ENCODE measurements at regions not wholly inside any gene's neighbourhood (a gene's known extent, or its start where the extent isn't known, plus 50 kb on each side); places are given as distances from the start of the nearest gene placed in this dataset.
"Not testable (repeated sequence)": the region's sequence is repeated elsewhere in the genome, so short reads cannot be mapped to it uniquely, and the experiment has no call there.

DNA sequence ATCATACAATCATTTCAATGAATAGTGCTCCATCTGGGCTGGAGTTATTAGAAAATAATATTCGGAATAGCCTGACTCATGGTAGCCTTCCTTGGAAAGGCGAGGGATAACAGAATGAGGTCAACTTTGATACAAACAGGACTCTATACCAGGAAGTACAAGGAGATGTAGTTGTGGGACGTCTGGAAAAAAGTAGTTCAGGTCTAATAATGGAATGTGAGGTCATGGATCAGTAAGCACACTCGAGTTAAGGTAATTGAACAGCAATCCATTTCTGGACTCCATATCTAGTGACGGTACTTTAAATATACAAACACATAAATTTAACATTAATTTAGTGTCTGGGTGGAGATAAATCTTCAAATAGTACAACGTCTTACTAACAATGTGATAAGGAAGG lies 1204.0 kb upstream of the ADGRB3 start:
- no peak for DNase-seq (ENCODE audit: low spot score)
- in situ Hi-C loops (cut with HindIII; ENCODE audit: low sequenced_read_pairs) = no loop called here

DNA sequence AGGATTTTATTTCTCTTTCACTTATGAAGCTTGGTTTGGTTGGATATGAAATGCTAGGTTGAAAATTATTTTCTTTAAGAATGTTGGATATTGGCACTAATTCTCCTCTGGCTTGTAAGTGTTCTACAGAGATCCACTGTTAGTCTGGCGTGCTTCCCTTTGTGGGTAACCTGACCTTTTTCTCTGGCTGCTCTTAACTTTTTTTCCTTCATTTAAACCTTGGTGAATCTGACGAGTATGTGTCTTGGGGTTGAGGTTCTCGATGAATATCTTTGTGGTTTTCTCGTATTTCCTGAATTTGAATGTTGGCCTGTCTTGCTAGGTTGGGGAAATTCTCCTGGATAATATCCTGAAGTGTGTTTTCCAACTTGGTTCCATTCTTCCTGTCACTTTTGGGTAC lies 1208.4 kb upstream of the ADGRB3 start:
- DNase-seq (ENCODE audit: low spot score); in situ Hi-C loops (cut with HindIII; ENCODE audit: low sequenced_read_pairs): not testable (repeated sequence)

DNA sequence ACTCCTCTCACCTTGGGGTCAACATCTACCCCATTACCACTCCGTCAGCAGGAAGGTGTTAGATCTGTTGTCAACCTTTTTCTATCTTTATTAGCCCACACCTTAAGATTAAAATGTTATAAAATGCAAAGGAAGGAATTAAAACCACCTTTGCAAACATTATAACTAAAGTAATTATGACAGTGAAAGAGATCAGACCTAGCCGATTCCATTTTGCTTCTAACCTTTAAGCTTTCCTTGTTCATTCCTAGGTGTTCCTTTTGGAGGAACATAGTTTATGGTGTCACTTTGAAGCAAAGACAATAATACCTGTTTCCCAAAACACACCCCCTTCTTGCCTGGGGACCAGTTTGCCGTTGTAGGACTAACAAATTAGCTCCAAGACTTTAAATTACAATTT lies 1223.0 kb upstream of the ADGRB3 start:
- no peak for DNase-seq (ENCODE audit: low spot score)
- in situ Hi-C loops (cut with HindIII; ENCODE audit: low sequenced_read_pairs) = no loop called here

DNA sequence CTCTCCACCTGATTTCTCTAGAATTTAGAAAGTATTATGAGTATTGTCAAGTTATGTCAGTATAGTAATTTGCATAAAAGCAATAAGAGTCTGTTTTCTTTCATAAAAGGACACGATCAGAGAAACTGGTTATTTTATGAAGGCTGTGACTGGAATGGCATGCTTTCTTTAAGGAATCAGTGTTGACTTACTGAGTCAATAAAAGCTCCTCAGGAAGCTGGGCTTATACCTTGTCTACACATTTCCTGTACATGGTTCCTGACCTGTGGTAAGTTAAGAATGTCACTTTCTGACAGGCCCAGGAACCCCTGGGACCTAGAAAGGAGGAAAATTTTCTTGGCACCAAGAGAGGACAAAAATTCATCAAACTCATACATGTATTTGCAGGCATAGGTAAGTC lies 1224.0 kb upstream of the ADGRB3 start:
- DNase-seq (ENCODE audit: low spot score) = no peak

DNA sequence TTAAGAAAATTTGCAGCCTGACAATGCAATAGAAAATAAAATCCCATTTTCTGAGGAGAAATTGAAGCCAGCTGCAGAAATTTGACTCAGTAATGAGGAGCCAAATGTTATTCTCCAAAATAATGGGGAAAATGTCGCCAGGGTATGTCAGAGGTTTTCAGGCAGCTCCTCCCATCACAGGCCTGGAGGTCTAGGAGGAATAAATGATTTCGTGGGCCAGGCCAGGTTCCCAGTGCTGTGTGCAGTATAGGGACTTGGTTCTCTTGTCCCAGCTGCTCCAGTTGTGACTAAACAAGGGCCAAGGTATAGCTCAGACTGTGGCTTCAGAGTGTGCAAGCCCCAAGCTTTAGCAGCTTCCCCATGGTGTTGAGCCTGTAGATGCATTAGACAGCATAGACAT lies 1240.8 kb upstream of the ADGRB3 start:
- in situ Hi-C loops (cut with HindIII; ENCODE audit: low sequenced_read_pairs) = no loop called here
- DNase-seq (ENCODE audit: low spot score) = no peak

More for the DNA sequence above, 1224.0 kb upstream of the ADGRB3 start:
- in situ Hi-C loops (cut with HindIII; ENCODE audit: low sequenced_read_pairs) = no loop called here

DNA sequence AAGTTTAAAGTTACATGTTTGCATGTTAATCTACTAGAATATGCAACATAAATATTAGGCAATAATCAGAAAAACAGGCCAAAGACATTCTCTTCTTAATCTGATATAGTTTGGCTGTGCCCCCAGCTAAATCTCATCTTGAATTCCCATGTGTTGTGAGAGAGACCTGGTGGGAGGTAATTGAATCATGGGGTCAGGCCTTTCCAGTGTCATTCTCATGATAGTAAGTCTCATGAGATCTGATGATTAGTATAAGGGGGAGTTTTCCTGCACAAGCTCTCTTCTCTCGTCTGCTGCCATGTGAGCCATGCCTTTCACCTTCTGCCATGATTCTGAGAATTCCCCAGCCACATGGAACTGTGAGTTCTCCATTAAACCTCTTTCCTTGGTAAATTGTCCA lies 1241.7 kb upstream of the ADGRB3 start:
- in situ Hi-C loops (cut with HindIII; ENCODE audit: low sequenced_read_pairs) = no loop called here
- no peak for DNase-seq (ENCODE audit: low spot score)

DNA sequence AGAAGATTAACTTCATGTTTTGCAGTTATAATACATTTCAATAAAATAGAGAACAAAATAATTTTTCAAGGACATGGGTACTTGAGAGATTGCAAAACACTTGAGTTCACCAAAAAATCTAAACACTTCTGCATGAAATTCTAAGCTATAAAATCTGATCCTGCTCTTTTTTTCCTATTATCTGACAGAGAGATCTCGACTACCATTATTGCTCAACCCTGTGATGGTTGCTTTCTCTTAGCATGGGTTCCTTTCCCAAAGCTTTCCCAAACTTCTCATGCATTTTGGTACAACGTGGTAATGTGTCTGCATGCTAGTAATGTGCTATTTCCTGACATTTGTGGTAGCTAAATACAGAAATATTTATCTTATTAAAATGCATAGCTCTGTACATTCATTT lies 1243.1 kb upstream of the ADGRB3 start:
- in situ Hi-C loops (cut with HindIII; ENCODE audit: low sequenced_read_pairs) = no loop called here
- DNase-seq (ENCODE audit: low spot score) = no peak

DNA sequence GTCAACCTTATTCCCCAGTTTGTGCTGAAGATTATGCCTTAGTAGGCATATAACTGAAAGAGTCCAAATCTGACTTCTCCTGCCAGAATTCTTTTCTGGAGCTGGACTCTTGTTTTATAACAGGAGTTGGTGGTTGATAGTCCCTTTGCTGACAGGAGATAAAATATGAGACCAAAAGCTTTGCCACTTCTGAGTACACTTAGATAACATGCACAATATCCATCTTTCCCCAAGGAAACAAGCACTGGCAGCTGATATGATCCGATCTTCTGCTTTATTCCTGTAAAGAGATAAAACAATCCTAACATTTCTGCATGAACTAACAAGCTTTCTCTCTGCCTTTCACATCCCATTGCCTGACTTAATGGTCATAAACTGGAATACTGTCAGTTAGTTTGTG lies 1265.4 kb upstream of the ADGRB3 start:
- in situ Hi-C loops (cut with HindIII; ENCODE audit: low sequenced_read_pairs) = no loop called here
- DNase-seq (ENCODE audit: low spot score) = no peak

DNA sequence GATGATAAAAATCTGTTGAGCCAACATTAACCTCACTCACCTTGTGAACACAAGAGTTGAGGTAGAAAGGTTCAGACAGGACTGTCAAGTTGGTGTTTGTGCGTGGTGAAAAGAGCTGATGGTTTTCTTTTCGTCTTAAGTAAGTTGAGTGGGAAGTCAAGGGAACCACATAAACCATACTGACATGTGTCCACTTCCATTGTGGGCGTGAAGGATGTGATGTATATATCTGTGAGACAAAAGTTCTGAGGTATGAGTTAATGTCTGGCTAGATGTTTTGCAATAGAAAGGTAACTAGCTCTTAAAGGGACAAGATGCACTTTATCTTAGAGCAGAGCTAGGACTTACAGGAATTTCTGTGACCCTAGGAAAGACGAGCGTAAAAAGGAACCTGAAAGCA lies 1272.1 kb upstream of the ADGRB3 start:
- in situ Hi-C loops (cut with HindIII; ENCODE audit: low sequenced_read_pairs) = no loop called here
- no peak for DNase-seq (ENCODE audit: low spot score)

DNA sequence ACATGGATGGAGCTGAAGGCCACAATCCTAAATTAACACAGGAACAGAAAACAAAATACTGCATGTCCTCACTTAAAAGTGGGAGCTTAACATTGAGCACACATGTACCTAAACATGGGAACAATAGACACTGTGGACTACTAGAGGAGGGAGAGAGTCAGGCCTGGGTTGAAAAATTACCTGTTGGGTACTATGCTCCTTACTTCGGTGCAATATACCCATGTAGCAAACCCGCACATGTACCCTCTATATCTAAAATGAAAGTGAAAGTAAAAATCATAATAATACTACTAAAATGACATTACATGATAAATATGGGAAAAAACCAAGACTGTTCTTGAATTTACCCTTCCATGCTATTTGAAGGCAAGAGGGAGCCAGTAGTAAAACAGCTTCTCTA lies 1273.8 kb upstream of the ADGRB3 start:
- no peak for DNase-seq (ENCODE audit: low spot score)
- in situ Hi-C loops (cut with HindIII; ENCODE audit: low sequenced_read_pairs) = no loop called here

DNA sequence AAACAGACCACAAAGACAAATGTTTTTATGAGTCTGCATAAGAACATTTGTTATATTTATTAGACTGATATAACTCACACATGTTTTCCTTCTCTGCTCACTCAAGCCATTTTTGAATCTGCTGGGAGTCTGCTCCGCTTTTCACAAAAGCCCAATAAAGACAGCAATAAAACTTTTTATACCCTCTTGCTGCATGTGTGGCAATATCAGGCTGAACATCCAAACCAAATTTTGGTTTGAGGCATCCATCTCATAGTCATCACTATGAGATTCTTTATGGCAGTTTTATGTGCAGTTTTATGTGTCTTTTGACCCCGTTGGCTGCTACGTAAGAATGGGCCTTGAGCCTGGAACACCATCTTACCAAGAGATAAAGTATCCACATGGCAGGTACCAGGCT lies 1276.8 kb upstream of the ADGRB3 start:
- DNase-seq (ENCODE audit: low spot score) = no peak
- in situ Hi-C loops (cut with HindIII; ENCODE audit: low sequenced_read_pairs) = no loop called here

DNA sequence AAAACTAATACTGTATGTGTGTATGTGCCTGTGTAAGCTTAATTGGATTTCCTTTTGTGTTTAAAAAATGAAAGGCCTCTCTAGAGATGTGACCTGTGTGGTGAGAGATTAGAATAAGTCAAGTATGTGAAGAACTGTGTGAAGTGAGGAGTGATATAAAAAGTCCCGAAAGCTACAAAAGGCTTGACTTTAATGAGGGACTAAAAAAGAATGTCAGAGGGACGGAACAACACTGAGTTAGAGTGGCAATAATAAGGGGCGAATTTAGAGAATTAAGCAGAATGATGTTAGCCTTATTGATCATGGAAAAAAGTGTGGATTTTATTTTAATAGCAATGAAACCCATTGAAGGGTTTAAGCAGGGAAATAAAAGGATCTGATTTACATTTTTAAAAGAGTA lies 1281.2 kb upstream of the ADGRB3 start:
- in situ Hi-C loops (cut with HindIII; ENCODE audit: low sequenced_read_pairs) = no loop called here
- DNase-seq (ENCODE audit: low spot score) = no peak

DNA sequence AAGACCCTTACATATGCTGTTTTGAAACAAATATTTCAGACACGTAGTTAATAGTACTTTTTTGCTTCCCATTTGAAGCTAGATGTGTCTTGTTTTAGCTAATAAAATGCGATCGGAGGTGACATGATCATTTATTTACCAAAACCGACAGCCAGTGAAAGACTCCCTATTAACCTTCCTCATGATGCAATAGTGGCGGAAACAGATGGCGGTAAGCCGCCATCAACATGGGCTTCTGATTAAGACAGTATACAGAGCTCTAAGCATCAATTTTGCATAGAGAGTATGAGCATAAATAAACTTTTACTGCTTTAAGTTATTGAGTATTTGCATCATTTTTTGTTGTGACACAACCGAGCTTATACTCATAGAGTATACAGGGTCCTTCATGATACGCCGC lies 1282.4 kb upstream of the ADGRB3 start:
- no peak for DNase-seq (ENCODE audit: low spot score)
- in situ Hi-C loops (cut with HindIII; ENCODE audit: low sequenced_read_pairs) = no loop called here

DNA sequence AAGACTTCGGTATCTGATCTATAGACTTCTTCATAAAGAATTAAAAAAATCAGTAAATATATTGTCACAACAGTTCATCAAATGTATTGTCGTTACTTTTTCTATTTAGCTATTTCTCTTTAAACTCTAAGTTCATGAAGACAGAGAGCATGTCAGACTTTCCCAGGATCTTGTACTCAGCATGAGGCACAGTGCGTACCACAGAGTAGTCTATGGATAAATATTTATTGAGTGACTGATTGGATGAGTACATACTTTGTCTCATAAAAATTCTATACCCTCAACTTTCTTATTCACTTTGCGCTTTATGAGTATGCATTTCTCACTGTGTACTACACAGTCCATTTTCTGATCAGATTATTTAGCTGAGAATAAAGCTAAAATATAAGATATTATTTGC lies 1284.4 kb upstream of the ADGRB3 start:
- in situ Hi-C loops (cut with HindIII; ENCODE audit: low sequenced_read_pairs) = no loop called here
- DNase-seq (ENCODE audit: low spot score) = no peak

DNA sequence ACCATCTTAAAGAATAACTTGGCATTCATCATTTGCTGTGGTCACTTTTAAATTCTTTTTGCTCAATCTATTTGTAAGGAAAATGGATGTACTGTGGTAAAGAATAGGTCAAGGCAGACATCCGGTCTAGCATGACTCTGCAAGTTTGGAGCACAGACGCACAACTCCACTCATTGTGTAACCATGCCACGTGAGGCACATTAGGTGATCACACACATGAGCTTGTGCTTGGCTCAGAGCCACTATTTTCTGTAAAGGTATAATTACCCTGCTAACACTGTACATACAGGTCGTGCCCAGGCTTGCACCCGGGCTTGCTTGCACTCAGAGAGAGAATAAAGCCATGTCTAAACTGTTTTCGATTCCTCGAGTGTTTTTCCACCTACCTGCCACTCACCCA lies 1289.1 kb upstream of the ADGRB3 start:
- in situ Hi-C loops (cut with HindIII; ENCODE audit: low sequenced_read_pairs) = no loop called here
- no peak for DNase-seq (ENCODE audit: low spot score)

DNA sequence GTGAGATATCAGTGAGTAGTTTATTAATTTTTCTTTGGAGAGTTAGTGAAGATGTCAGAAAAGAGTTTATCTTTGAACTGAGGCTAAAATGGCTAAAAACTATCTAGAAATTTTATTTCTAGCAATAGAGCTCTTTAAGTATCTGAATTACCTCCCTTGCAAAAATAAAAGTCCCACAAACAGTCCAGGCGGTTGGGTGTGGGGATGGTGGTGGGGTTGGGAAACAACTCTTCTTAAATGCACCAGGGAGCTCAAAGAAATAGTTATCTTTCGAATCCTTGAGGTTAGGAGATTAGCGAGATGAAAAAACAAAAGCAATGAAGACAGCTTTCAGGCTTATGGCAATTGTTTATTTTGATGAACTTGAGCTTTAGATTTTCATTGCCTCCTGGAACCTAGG lies 1299.1 kb upstream of the ADGRB3 start:
- no peak for DNase-seq (ENCODE audit: low spot score)
- in situ Hi-C loops (cut with HindIII; ENCODE audit: low sequenced_read_pairs) = no loop called here

DNA sequence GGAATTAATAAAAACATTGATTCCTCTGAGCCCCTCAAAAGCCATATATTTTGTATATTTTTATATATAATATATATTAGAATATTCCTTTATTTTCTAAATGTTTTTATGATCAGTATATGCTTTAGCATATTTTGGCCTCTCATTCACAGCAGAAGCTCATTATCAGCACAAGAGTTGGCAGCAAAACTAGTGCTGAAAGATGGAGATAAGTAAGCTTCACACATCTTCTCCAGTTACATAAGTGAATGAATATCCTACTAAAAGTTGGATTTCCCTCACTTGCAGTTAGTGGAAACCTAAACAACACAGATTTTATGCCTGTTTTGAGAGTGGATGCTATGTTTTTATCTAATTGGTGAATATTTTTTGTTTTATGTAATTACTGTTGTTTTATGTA lies 1303.8 kb upstream of the ADGRB3 start:
- DNase-seq (ENCODE audit: low spot score) = no peak
- in situ Hi-C loops (cut with HindIII; ENCODE audit: low sequenced_read_pairs) = no loop called here

DNA sequence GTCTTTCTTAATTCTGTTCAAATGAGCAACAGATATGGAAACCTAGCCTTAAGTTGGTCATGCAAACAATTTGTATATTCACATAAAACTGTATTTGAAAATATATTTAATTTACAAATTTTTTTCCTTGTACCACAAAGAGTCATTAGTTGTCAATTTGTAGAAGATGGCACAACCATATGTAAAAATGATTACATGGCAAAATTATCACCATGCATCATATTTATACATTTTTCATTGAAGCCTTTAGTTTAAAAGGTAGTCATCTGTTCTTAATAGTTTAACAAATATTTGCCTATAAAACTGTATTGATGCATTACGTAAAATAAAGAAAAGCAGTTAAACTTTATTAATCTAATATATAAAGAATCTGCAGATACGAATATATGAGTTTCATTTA lies 1306.8 kb upstream of the ADGRB3 start:
- DNase-seq (ENCODE audit: low spot score) = no peak
- in situ Hi-C loops (cut with HindIII; ENCODE audit: low sequenced_read_pairs) = no loop called here

DNA sequence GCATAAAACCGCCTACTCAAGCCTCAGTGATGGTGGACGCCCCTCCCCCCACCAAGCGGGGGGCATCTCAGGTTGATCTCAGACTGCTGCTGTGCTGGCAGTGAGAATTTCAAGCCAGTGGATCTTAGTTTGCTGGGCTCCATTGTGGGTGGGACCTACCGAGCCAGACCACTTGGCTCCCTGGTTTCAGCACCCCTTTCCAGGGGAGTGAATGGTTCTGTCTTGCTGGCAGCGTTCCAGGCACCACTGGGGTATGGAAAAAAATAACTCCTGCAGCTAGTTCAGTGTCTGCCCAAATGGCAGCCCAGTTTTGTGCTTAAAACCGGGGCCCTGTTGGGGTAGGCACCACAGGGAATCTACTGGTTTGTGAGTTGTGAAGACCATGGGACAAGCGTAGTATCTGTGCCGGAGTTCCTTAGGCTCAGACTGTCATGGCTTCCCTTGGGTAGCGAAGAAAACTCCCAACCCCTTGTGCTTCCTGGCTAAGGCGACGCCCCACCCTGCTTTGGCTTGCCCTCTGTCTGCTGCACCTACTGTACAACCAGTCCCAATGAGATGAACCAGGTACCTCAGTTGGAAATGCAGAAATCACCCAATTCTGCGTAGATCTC lies 1334.5 kb upstream of the ADGRB3 start:
- in situ Hi-C loops (cut with HindIII; ENCODE audit: low sequenced_read_pairs) = no loop called here
- no peak for DNase-seq (ENCODE audit: low spot score)

DNA sequence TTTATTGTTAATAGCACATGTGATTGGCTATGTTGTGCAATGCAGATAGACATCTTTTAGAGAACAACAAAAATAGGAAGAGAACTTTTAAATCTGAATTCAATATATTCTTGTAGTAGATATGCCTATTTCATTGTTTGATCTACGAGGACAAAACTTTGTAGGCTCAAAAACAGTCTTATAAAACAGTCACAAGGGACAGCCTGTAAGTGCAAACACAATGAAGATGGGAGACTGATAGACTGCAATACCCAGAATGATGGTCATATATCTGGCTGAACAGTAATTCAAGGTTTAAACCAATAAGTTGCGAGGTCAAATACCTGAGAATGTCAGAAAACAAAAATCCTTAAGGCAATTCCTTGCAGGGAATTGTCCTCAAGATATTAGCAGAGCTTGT lies 1342.9 kb upstream of the ADGRB3 start:
- in situ Hi-C loops (cut with HindIII; ENCODE audit: low sequenced_read_pairs) = no loop called here
- DNase-seq (ENCODE audit: low spot score) = no peak

DNA sequence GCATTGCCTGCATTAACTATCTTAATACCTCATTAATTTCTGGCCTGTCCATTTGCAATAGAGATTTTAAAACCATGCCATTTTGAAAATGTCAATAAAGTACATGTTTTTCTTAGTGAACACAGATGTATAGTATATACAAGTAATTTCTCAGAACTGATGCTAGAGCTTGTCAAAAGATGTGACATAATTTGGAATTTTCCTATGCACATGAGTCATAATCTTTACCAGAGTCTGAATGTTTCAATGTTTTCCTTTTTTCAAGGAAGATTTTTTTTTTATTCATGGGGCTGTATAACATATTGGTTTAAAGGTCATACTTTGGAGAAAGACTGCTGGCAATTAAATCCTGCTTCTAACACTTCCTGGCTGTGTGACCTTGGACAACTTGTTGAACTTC lies 1347.5 kb upstream of the ADGRB3 start:
- in situ Hi-C loops (cut with HindIII; ENCODE audit: low sequenced_read_pairs) = no loop called here

More for the DNA sequence above, 1347.5 kb upstream of the ADGRB3 start:
- DNase-seq (ENCODE audit: low spot score) = no peak

Measured in G401 (cell line).